ENCODE measurements at regions not wholly inside any gene's neighbourhood (a gene's known extent, or its start where the extent isn't known, plus 50 kb on each side); places are given as distances from the start of the nearest gene placed in this dataset.

- TF ChIP-seq TCF3 (CRISPR knock-in tag; IDR thresholded peaks at IDR 0.05) (peak; percentile 56), ZNF224 (CRISPR knock-in tag; IDR thresholded peaks at IDR 0.05) (no peak), SIRT6 (IDR thresholded peaks at IDR 0.05; ENCODE audit: low read depth, low read length) (no peak), PCBP1 (IDR thresholded peaks at IDR 0.05; ENCODE audit: low read depth, low read length, poor library complexity, severe bottlenecking) (no peak), TAF15 (IDR thresholded peaks at IDR 0.05; ENCODE audit: low read depth, low read length) (no peak), IRF2 (CRISPR knock-in tag; IDR thresholded peaks at IDR 0.05) (no peak), ZBTB7A (IDR thresholded peaks at IDR 0.05; ENCODE audit: borderline replicate concordance, control insufficient read depth, low read depth, low read length) (peak; percentile 65; the same call in 1 of the 2 replicates), RAD21 (CRISPR knock-in tag; conservative IDR thresholded peaks at IDR 0.05 in 1 of 2, IDR thresholded peaks at IDR 0.05 in 1 of 2) (peak in 1 of 2 experiments; percentile 50; a peak in 2 of 4 replicates), ZNF707 (CRISPR knock-in tag; conservative IDR thresholded peaks at IDR 0.05) (no peak), KDM1A (IDR thresholded peaks at IDR 0.05) (no peak; a peak in 1 of 4 replicates), SMAD3 (CRISPR knock-in tag; conservative IDR thresholded peaks at IDR 0.05) (peak; percentile 72; the same call in 1 of the 2 replicates), THRB (CRISPR knock-in tag; conservative IDR thresholded peaks at IDR 0.05) (peak; percentile 86), PRMT5 (CRISPR knock-in tag; IDR thresholded peaks at IDR 0.05) (no peak), ZNF253 (CRISPR knock-in tag; conservative IDR thresholded peaks at IDR 0.05) (no peak), TFAP4 (CRISPR knock-in tag; IDR thresholded peaks at IDR 0.05; ENCODE audit: borderline replicate concordance) (peak; percentile 56; the same call in 1 of the 2 replicates), GMEB1 (CRISPR knock-in tag; IDR thresholded peaks at IDR 0.05) (no peak), KDM4B (IDR thresholded peaks at IDR 0.05; ENCODE audit: borderline replicate concordance in 2 of 2, low read depth in 1 of 2) (peak in 1 of 2 experiments; percentile 83; a peak in 1 of 4 replicates), SREBF2 (CRISPR knock-in tag; IDR thresholded peaks at IDR 0.05) (no peak), ZNF444 (CRISPR knock-in tag; IDR thresholded peaks at IDR 0.05) (no peak), FOXA1 (IDR thresholded peaks at IDR 0.05; ENCODE audit: borderline replicate concordance) (no peak), BDP1 (IDR thresholded peaks at IDR 0.05; ENCODE audit: insufficient read depth, insufficient read length) (no peak), ERF (CRISPR knock-in tag; IDR thresholded peaks at IDR 0.05) (0 out of 2 replicates have a peak, but pooled peaks have one; percentile 26), MCM5 (IDR thresholded peaks at IDR 0.05; ENCODE audit: low read depth) (no peak), LCOR (CRISPR knock-in tag; IDR thresholded peaks at IDR 0.05) (no peak)
These were observed 84.7 kb upstream of the LYPLAL1 start (continued) for GRCh38 chr1:219088778-219089557.
